ENCODE measurements at regions not wholly inside any gene's neighbourhood (a gene's known extent, or its start where the extent isn't known, plus 50 kb on each side); places are given as distances from the start of the nearest gene placed in this dataset.
"Not testable (repeated sequence)": the region's sequence is repeated elsewhere in the genome, so short reads cannot be mapped to it uniquely, and the experiment has no call there.

GRCh38 chr21:10445685-10446084 lies 75.7 kb upstream of the TPTE start:
- not testable (repeated sequence) for H3K36me3 ChIP-seq (ENCODE audit: control insufficient read depth, low read depth, low read length); H3K9ac ChIP-seq (ENCODE audit: low read length); H3K27me3 ChIP-seq (ENCODE audit: control insufficient read depth, insufficient read depth, low read length); H3K27ac ChIP-seq (ENCODE audit: low read length); H3K4me1 ChIP-seq (ENCODE audit: control insufficient read depth, low read depth, low read length); H3K4me3 ChIP-seq (ENCODE audit: low read length)
- peaks cover 65% of the 10 kb centered on the region for H3K9me3 ChIP-seq (ENCODE audit: control insufficient read depth, low read depth, low read length)

GRCh38 chr21:10449451-10449850 lies 71.9 kb upstream of the TPTE start:
- H3K4me1 ChIP-seq (ENCODE audit: control insufficient read depth, low read depth, low read length); H3K4me3 ChIP-seq (ENCODE audit: low read length); H3K27me3 ChIP-seq (ENCODE audit: control insufficient read depth, insufficient read depth, low read length); H3K9ac ChIP-seq (ENCODE audit: low read length); H3K36me3 ChIP-seq (ENCODE audit: control insufficient read depth, low read depth, low read length); H3K27ac ChIP-seq (ENCODE audit: low read length): not testable (repeated sequence)
- H3K9me3 ChIP-seq (ENCODE audit: control insufficient read depth, low read depth, low read length), result peaks cover 75% of the 10 kb centered on the region

- not testable (repeated sequence) for H3K4me3 ChIP-seq (ENCODE audit: low read length); H3K36me3 ChIP-seq (ENCODE audit: control insufficient read depth, low read depth, low read length); H3K9ac ChIP-seq (ENCODE audit: low read length); H3K27ac ChIP-seq (ENCODE audit: low read length); H3K27me3 ChIP-seq (ENCODE audit: control insufficient read depth, insufficient read depth, low read length); H3K4me1 ChIP-seq (ENCODE audit: control insufficient read depth, low read depth, low read length)
- H3K9me3 ChIP-seq (ENCODE audit: control insufficient read depth, low read depth, low read length), result peaks cover 83% of the 10 kb centered on the region
Observed at GRCh38 chr21:10451274-10451673, 70.1 kb upstream of the TPTE start.

GRCh38 chr21:10457765-10458164 lies 63.6 kb upstream of the TPTE start:
- peaks cover 91% of the 10 kb centered on the region for H3K9me3 ChIP-seq (ENCODE audit: control insufficient read depth, low read depth, low read length)
- not testable (repeated sequence) for H3K9ac ChIP-seq (ENCODE audit: low read length); H3K36me3 ChIP-seq (ENCODE audit: control insufficient read depth, low read depth, low read length); H3K27ac ChIP-seq (ENCODE audit: low read length); H3K4me3 ChIP-seq (ENCODE audit: low read length); H3K4me1 ChIP-seq (ENCODE audit: control insufficient read depth, low read depth, low read length); H3K27me3 ChIP-seq (ENCODE audit: control insufficient read depth, insufficient read depth, low read length)

GRCh38 chr21:10460957-10461356 lies 60.4 kb upstream of the TPTE start:
- H3K4me3 ChIP-seq (ENCODE audit: low read length); H3K27ac ChIP-seq (ENCODE audit: low read length); H3K4me1 ChIP-seq (ENCODE audit: control insufficient read depth, low read depth, low read length); H3K27me3 ChIP-seq (ENCODE audit: control insufficient read depth, insufficient read depth, low read length); H3K36me3 ChIP-seq (ENCODE audit: control insufficient read depth, low read depth, low read length); H3K9ac ChIP-seq (ENCODE audit: low read length): not testable (repeated sequence)
- peaks cover 93% of the 10 kb centered on the region for H3K9me3 ChIP-seq (ENCODE audit: control insufficient read depth, low read depth, low read length)

- H3K9ac ChIP-seq (ENCODE audit: low read length); H3K27me3 ChIP-seq (ENCODE audit: control insufficient read depth, insufficient read depth, low read length); H3K4me3 ChIP-seq (ENCODE audit: low read length); H3K4me1 ChIP-seq (ENCODE audit: control insufficient read depth, low read depth, low read length); H3K27ac ChIP-seq (ENCODE audit: low read length); H3K36me3 ChIP-seq (ENCODE audit: control insufficient read depth, low read depth, low read length): not testable (repeated sequence)
- H3K9me3 ChIP-seq (ENCODE audit: control insufficient read depth, low read depth, low read length), result peaks cover 95% of the 10 kb centered on the region
Observed at GRCh38 chr21:10461445-10461844, 59.9 kb upstream of the TPTE start.

GRCh38 chr21:10463156-10463555 lies 58.2 kb upstream of the TPTE start:
- Histone ChIP-seq H3K27ac (ENCODE audit: low read length) (no peak overlapping the region), H3K4me1 (ENCODE audit: control insufficient read depth, low read depth, low read length) (no peaks in the 10 kb centered on the region), H3K4me3 (ENCODE audit: low read length) (no peak overlapping the region), H3K27me3 (ENCODE audit: control insufficient read depth, insufficient read depth, low read length) (no peaks in the 10 kb centered on the region), H3K9ac (ENCODE audit: low read length) (no peak overlapping the region), H3K36me3 (ENCODE audit: control insufficient read depth, low read depth, low read length) (no peaks in the 10 kb centered on the region), H3K9me3 (ENCODE audit: control insufficient read depth, low read depth, low read length) (peaks cover 95% of the 10 kb centered on the region)

GRCh38 chr21:10464975-10465374 lies 56.4 kb upstream of the TPTE start:
- Histone ChIP-seq H3K27me3 (ENCODE audit: control insufficient read depth, insufficient read depth, low read length) (no peaks in the 10 kb centered on the region), H3K9ac (ENCODE audit: low read length) (no peak overlapping the region), H3K9me3 (ENCODE audit: control insufficient read depth, low read depth, low read length) (peaks cover 84% of the 10 kb centered on the region), H3K4me3 (ENCODE audit: low read length) (no peak overlapping the region), H3K4me1 (ENCODE audit: control insufficient read depth, low read depth, low read length) (no peaks in the 10 kb centered on the region), H3K36me3 (ENCODE audit: control insufficient read depth, low read depth, low read length) (no peaks in the 10 kb centered on the region), H3K27ac (ENCODE audit: low read length) (no peak overlapping the region)

GRCh38 chr21:10465524-10466110 lies 55.8 kb upstream of the TPTE start:
- H3K4me1 ChIP-seq (ENCODE audit: control insufficient read depth, low read depth, low read length); H3K27ac ChIP-seq (ENCODE audit: low read length); H3K4me3 ChIP-seq (ENCODE audit: low read length); H3K36me3 ChIP-seq (ENCODE audit: control insufficient read depth, low read depth, low read length); H3K27me3 ChIP-seq (ENCODE audit: control insufficient read depth, insufficient read depth, low read length); H3K9ac ChIP-seq (ENCODE audit: low read length): not testable (repeated sequence)
- H3K9me3 ChIP-seq (ENCODE audit: control insufficient read depth, low read depth, low read length), result peaks cover 81% of the 10 kb centered on the region

GRCh38 chr21:10466200-10466599 lies 55.2 kb upstream of the TPTE start:
- Histone ChIP-seq H3K9ac (ENCODE audit: low read length) (no peak overlapping the region), H3K4me1 (ENCODE audit: control insufficient read depth, low read depth, low read length) (no peaks in the 10 kb centered on the region), H3K9me3 (ENCODE audit: control insufficient read depth, low read depth, low read length) (peaks cover 80% of the 10 kb centered on the region)

More at GRCh38 chr21:10466200-10466599, 55.2 kb upstream of the TPTE start:
- Histone ChIP-seq H3K27me3 (ENCODE audit: control insufficient read depth, insufficient read depth, low read length) (no peaks in the 10 kb centered on the region), H3K4me3 (ENCODE audit: low read length) (no peak overlapping the region), H3K27ac (ENCODE audit: low read length) (no peak overlapping the region), H3K36me3 (ENCODE audit: control insufficient read depth, low read depth, low read length) (no peaks in the 10 kb centered on the region)

Data from iPS-18a (cell line).